Transverse colon (tissue), 4 donors: ENCODE measurements at regions not wholly inside any gene's neighbourhood (a gene's known extent, or its start where the extent isn't known, plus 50 kb on each side); places are given as distances from the start of the nearest gene placed in this dataset.

Experiments
- DNase-seq: peaks from one replicate; pipeline ENCODE4 v3.0.0-alpha.2; 2019
- H3K27ac ChIP-seq, 4 donors: fragments of 200-600 bp; sonication (generic); 2 replicates each; pipeline ENCODE4 v1.5.1; 2016 to 2018; ENCODE audit warnings: inconsistent platforms in 4 of 4
- H3K27me3 ChIP-seq: fragments of 200-600 bp; sonication (generic); 2 replicates; pipeline ENCODE4 v1.5.1; 2017; ENCODE audit warnings: inconsistent platforms
- H3K36me3 ChIP-seq, 4 donors: fragments of 200-600 bp; sonication (generic); 2 replicates each; pipeline ENCODE4 v1.5.1; 2017 to 2019; ENCODE audit warnings: inconsistent platforms in 4 of 4
- H3K4me1 ChIP-seq, 4 donors: fragments of 200-600 bp; sonication (generic); 2 replicates each; pipeline ENCODE4 v1.5.1; 2017 to 2020; ENCODE audit warnings: inconsistent platforms in 4 of 4
- H3K4me3 ChIP-seq, 4 donors: fragments of 200-600 bp; sonication (generic); 1 replicate in 1 of 4; 2 replicates in 3 of 4; pipeline versions ENCODE4 v1.5.1 to v1.6.1; 2017 to 2019; ENCODE audit warnings: inconsistent platforms in 4 of 4
- H3K9me3 ChIP-seq, 2 donors: fragments of 200-600 bp; sonication (generic); 2 replicates each; pipeline ENCODE4 v1.5.1; 2017 to 2019; ENCODE audit warnings: inconsistent platforms in 2 of 2
- CTCF ChIP-seq, 5 experiments: fragments of 200-600 bp in 3 of 5; fragments of 450-650 bp in 2 of 5; sonication (generic) in 3 of 5; IDR thresholded peaks; 1 replicate in 2 of 5; 2 replicates in 3 of 5; pipeline ENCODE4 v1.5.1; 2016 to 2017; ENCODE audit warnings: antibody characterized with exemption in 5 of 5, inconsistent platforms in 3 of 5, mild to moderate bottlenecking in 2 of 5, moderate library complexity in 1 of 5
- EP300 ChIP-seq: sonication (generic); formaldehyde crosslinking; IDR thresholded peaks from one replicate; pipeline ENCODE4 v1.6.1; 2017; ENCODE audit warnings: antibody characterized with exemption, low read depth
- POLR2A ChIP-seq: fragments of 450-650 bp; IDR thresholded peaks from one replicate; pipeline ENCODE4 v1.6.1; 2016; ENCODE audit warnings: antibody characterized with exemption, mild to moderate bottlenecking, moderate library complexity
- POLR2AphosphoS5 ChIP-seq, 3 donors: sonication (generic); formaldehyde crosslinking; IDR thresholded peaks; one replicate each; pipeline ENCODE4 v1.6.1; 2016; ENCODE audit warnings: antibody characterized with exemption in 3 of 3
- WGBS, 2 donors: methylation state at CpG; one replicate each; pipeline ENCODE4 v1.1.5; 2018; ENCODE audit warnings: low coverage in 1 of 2; 5-methylcytosine and 5-hydroxymethylcytosine counted together
- in situ Hi-C, 4 donors: fragments of 200-750 bp; cut with MboI; loops; one replicate each; pipeline versions ENCODE4 v1.15.0 to v1.15.1; 2017; ENCODE audit warnings: low sequenced_read_pairs in 3 of 4, low pct_ligation_motif_present in 1 of 4, low pct_unique_long_range_greater_than_20kb in 1 of 4
- intact Hi-C: fragments of 100-400 bp; cut with DNase I; formaldehyde crosslinking; loops from one replicate; pipeline ENCODE4 v1.15.1; 2023; ENCODE audit warnings: low total_unique reads

GRCh38 chr10:61153771-61154170 lies 209.8 kb upstream of the RHOBTB1 start:
- H3K27me3 ChIP-seq: no peaks in the 10 kb centered on the region
- intact Hi-C loops (no loop called here), in situ Hi-C loops (no loop called here)
- WGBS, 2 donors: 73 to 76% methylated on average over 3 of the region's 3 CpGs
- no peaks in the 10 kb centered on the region for H3K4me1 ChIP-seq
- no peaks in the 10 kb centered on the region for H3K9me3 ChIP-seq
- H3K36me3 ChIP-seq: no peaks in the 10 kb centered on the region
- TF ChIP-seq POLR2A (no peak), CTCF (IDR thresholded peaks at IDR 0.05) (no peak), EP300 (no peak), POLR2AphosphoS5 (IDR thresholded peaks at IDR 0.05) (no peak)
- DNase-seq: no peak
- H3K4me3 ChIP-seq: no peak overlapping the region
- H3K27ac ChIP-seq: no peak overlapping the region

GRCh38 chr10:61151059-61151458 lies 207.1 kb upstream of the RHOBTB1 start:
- H3K36me3 ChIP-seq: no peaks in the 10 kb centered on the region
- H3K4me1 ChIP-seq: no peaks in the 10 kb centered on the region
- no peak for DNase-seq
- 58 to 63% methylated on average over 1 of the region's 1 CpG for WGBS, 2 donors
- no peaks in the 10 kb centered on the region for H3K9me3 ChIP-seq
- intact Hi-C loops (no loop called here), in situ Hi-C loops (no loop called here)
- TF ChIP-seq POLR2A (no peak), EP300 (no peak), CTCF (IDR thresholded peaks at IDR 0.05) (no peak), POLR2AphosphoS5 (IDR thresholded peaks at IDR 0.05) (no peak)
- H3K4me3 ChIP-seq: no peak overlapping the region
- H3K27ac ChIP-seq: no peak overlapping the region
- H3K27me3 ChIP-seq: no peaks in the 10 kb centered on the region

GRCh38 chr10:61148451-61148850 lies 204.5 kb upstream of the RHOBTB1 start:
- no peaks in the 10 kb centered on the region for H3K4me1 ChIP-seq
- in situ Hi-C loops (loop anchor here in 2 of 4 donors (25.0 kb wide), 1 partner anchor 589 kb away; no protein-coding TSS in a partner anchor), intact Hi-C loops (no loop called here)
- H3K4me3 ChIP-seq: no peak overlapping the region
- H3K27ac ChIP-seq: no peak overlapping the region
- TF ChIP-seq EP300 (no peak), CTCF (IDR thresholded peaks at IDR 0.05) (no peak), POLR2AphosphoS5 (IDR thresholded peaks at IDR 0.05) (no peak), POLR2A (no peak)
- H3K9me3 ChIP-seq: no peaks in the 10 kb centered on the region
- DNase-seq: no peak
- H3K36me3 ChIP-seq: no peaks in the 10 kb centered on the region
- H3K27me3 ChIP-seq: no peaks in the 10 kb centered on the region

- H3K4me1 ChIP-seq: peaks cover 0 to 3% (median 0%) of the 10 kb centered on the region in 4 donors
- H3K27me3 ChIP-seq: no peaks in the 10 kb centered on the region
- no peaks in the 10 kb centered on the region for H3K9me3 ChIP-seq
- no peak overlapping the region for H3K4me3 ChIP-seq
- in situ Hi-C loops: loop anchor here in 2 of 4 donors (25.0 kb wide), 1 partner anchor 594 kb away; no protein-coding TSS in a partner anchor
- 67 to 73% methylated on average over 1 of the region's 1 CpG for WGBS, 2 donors
- no peak overlapping the region for H3K27ac ChIP-seq
- no peak for DNase-seq
- no peaks in the 10 kb centered on the region for H3K36me3 ChIP-seq
- intact Hi-C loops: no loop called here
- no peak for TF ChIP-seq EP300
- no peak for TF ChIP-seq POLR2AphosphoS5 (IDR thresholded peaks at IDR 0.05)
- TF ChIP-seq POLR2A: no peak
- no peak for TF ChIP-seq CTCF (IDR thresholded peaks at IDR 0.05)
These were observed 199.0 kb upstream of the RHOBTB1 start for GRCh38 chr10:61142987-61143386.
